CD4-positive, alpha-beta T cell treated with Interleukin-6 for 4 hours (primary cell): ENCODE measurements at regions not wholly inside any gene's neighbourhood (a gene's known extent, or its start where the extent isn't known, plus 50 kb on each side); places are given as distances from the start of the nearest gene placed in this dataset.
"Not testable (repeated sequence)": the region's sequence is repeated elsewhere in the genome, so short reads cannot be mapped to it uniquely, and the experiment has no call there.

ENCODE experiments used
- DNase-seq: peaks from one replicate; pipeline ENCODE4 v3.0.0-alpha.2; 2020; ENCODE audit warnings: mixed read lengths

GRCh38 chr7:113207441-113207840, 89.1 kb upstream of the SMIM30 start:
- no peak for DNase-seq

- DNase-seq = no peak
Observed at GRCh38 chr7:113204415-113204814, 86.1 kb upstream of the SMIM30 start.

GRCh38 chr7:113202284-113202683, 83.9 kb upstream of the SMIM30 start:
- DNase-seq = no peak

DNA sequence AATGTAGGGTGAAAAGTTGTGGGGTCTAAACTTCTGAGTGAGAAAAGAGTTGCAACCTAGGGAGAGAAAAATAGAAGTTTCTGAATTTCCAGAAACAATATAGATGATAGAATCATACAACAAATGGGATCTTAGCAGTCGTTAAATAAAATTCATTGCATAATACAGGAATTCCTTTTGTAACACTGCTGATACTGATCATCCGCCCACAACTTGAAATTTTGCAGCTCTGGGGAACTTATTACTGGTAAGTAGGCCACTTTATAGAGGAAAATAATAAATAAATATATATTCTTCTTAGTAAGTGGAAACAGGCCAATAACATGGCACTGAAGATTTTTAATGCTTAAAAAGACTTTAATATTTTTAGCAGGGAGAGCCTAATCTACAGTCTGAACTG, 81.9 kb upstream of the SMIM30 start:
- DNase-seq = no peak

- DNase-seq = no peak
Observed at GRCh38 chr7:113199841-113200240, 81.5 kb upstream of the SMIM30 start.

GRCh38 chr7:113199136-113199535, 80.8 kb upstream of the SMIM30 start:
- no peak for DNase-seq

GRCh38 chr7:113198226-113198625, 79.9 kb upstream of the SMIM30 start:
- no peak for DNase-seq

GRCh38 chr7:113197274-113197673, 78.9 kb upstream of the SMIM30 start:
- DNase-seq = no peak

DNA sequence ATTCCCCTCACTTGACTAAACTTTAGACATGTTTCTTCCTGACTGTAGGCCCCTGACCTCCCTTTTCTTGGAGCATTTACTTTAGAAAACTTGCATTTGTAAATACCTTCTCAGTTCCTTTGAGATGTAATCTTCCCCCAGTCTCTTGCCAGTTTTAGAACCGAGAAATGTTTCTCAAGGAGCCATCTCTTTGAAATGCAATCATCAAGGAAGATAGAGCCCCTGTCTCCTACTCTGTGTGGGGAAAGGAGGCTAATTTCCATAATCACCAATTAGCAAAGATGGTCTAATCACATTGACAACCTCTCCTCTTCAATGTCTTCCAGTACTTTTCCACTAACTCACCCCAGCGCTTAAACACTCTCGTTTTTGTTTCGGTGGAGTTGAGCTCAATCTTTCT, 70.0 kb upstream of the SMIM30 start:
- no peak for DNase-seq

DNA sequence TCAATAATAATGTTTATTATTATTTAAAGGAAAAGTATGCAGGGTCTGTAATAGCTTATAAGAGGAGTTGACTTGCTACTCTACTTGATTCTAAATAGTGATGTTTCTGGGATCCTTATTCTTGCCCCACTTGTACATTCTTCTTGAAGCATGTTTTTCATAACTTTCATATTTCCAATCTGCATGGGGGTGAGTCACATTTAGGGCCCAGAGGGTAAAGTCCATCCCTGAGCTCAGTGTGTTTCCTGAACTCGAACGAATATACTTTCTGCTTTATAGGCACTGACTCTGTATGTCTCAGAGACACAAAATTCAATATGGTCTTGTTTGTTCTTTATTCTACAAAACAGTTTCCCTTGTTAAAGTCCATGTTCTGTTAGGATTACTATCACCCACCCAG, 61.0 kb upstream of the SMIM30 start:
- DNase-seq = no peak

DNA sequence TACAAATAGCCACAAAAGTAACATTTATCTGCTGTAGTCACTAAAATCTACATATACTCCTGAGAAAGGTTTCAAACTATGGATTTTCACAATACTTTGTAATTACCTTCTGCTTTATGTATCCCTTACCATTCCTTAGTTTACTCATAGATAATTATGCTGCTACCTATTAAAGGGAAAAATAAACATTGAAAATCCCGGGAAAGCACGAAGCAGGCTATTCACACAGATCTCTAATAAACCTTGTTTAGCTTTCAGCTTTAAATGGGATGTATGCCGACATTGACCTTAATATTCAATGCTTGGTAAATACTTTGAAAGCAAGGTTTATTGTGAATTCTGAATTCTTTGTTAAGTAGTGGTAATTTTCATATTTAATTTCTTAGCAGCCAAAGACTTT, 58.5 kb upstream of the SMIM30 start:
- no peak for DNase-seq

- DNase-seq = not testable (repeated sequence)
Observed at GRCh38 chr7:113176180-113176579, 57.8 kb upstream of the SMIM30 start.

GRCh38 chr7:113175525-113176104, 57.3 kb upstream of the SMIM30 start:
- no peak for DNase-seq

GRCh38 chr7:113172726-113173125, 54.4 kb upstream of the SMIM30 start:
- no peak for DNase-seq

GRCh38 chr7:113170591-113170990, 52.2 kb upstream of the SMIM30 start:
- no peak for DNase-seq
